HEK293 (cell line): ENCODE measurements at regions not wholly inside any gene's neighbourhood (a gene's known extent, or its start where the extent isn't known, plus 50 kb on each side); places are given as distances from the start of the nearest gene placed in this dataset.

Experiments used
- CTCF ChIA-PET: fragments of 350-600 bp; formaldehyde crosslinking; extraction: SDS; loops from one replicate; lab custom pipeline; 2021; ENCODE audit warnings: antibody characterized with exemption; lab: Yijun Ruan, JAX
- POLR2A ChIA-PET: fragments of 300-600 bp; formaldehyde crosslinking; extraction: SDS; loops from one replicate; lab custom pipeline; 2020; ENCODE audit warnings: antibody characterized with exemption, inconsistent platforms; lab: Yijun Ruan, JAX
- H3K27ac ChIP-seq: fragments of 200-500 bp; sonication (Bioruptor generic); 2 replicates; pipeline ENCODE4 v1.5.1; 2014; ENCODE audit warnings: low read depth, low read length, control low read depth, inconsistent platforms; ENCODE audit errors: extremely low read depth
- H3K36me3 ChIP-seq, 2 experiments: fragments of 200-500 bp in 1 of 2; sonication (Bioruptor generic) in 1 of 2; 1 replicate in 1 of 2; 2 replicates in 1 of 2; pipeline ENCODE4 v1.5.1; 2014 to 2017; ENCODE audit warnings: inconsistent platforms in 2 of 2, low read length in 2 of 2; ENCODE audit not compliant: control insufficient read depth in 2 of 2, insufficient read depth in 1 of 2
- H3K4me1 ChIP-seq: fragments of 200-500 bp; sonication (Bioruptor generic); 2 replicates; pipeline ENCODE4 v1.5.1; 2014; ENCODE audit warnings: mild to moderate bottlenecking, low read length, inconsistent platforms; ENCODE audit not compliant: control insufficient read depth, insufficient read depth
- H3K4me3 ChIP-seq: 2 replicates; pipeline ENCODE4 v1.5.1; 2011; ENCODE audit warnings: low read depth, mild to moderate bottlenecking, control low read depth, low read length, moderate library complexity
- H3K9me3 ChIP-seq: fragments of 200-500 bp; sonication (Bioruptor generic); 2 replicates; pipeline ENCODE4 v1.5.1; 2014; ENCODE audit warnings: low read depth, low read length, inconsistent platforms; ENCODE audit not compliant: control insufficient read depth, insufficient read depth
- BCL11A ChIP-seq: fragments of 450-650 bp; formaldehyde crosslinking; IDR thresholded peaks from 2 replicates; pipeline ENCODE4 v1.5.1; 2016; ENCODE audit warnings: low read depth, missing biosample characterization, missing genetic modification characterization
- BCL6B ChIP-seq: fragments of 450-650 bp; formaldehyde crosslinking; IDR thresholded peaks from 2 replicates; pipeline ENCODE4 v1.5.1; 2017; ENCODE audit warnings: missing biosample characterization, missing genetic modification characterization
- HOXD13 ChIP-seq: sonication (generic); formaldehyde crosslinking; IDR thresholded peaks from 2 replicates; pipeline ENCODE4 v1.8.0; 2022; ENCODE audit warnings: missing genetic modification reagents, borderline replicate concordance
- KLF1 ChIP-seq: fragments of 450-650 bp; formaldehyde crosslinking; IDR thresholded peaks from 2 replicates; pipeline ENCODE4 v1.5.1; 2016; ENCODE audit warnings: missing biosample characterization, missing genetic modification characterization
- KLF10 ChIP-seq: fragments of 450-650 bp; IDR thresholded peaks from 2 replicates; pipeline ENCODE4 v1.5.1; 2018; ENCODE audit warnings: missing biosample characterization, mild to moderate bottlenecking, missing genetic modification characterization
- PBX3 ChIP-seq: sonication (generic); formaldehyde crosslinking; IDR thresholded peaks from 2 replicates; pipeline ENCODE4 v1.8.1; 2022; ENCODE audit warnings: mild to moderate bottlenecking, moderate library complexity, missing genetic modification reagents
- PRDM6 ChIP-seq: fragments of 450-650 bp; formaldehyde crosslinking; IDR thresholded peaks from 2 replicates; pipeline ENCODE4 v1.5.1; 2017; ENCODE audit warnings: missing biosample characterization, missing genetic modification characterization
- ZBTB48 ChIP-seq: fragments of 450-650 bp; formaldehyde crosslinking; IDR thresholded peaks from 2 replicates; pipeline ENCODE4 v1.5.1; 2016; ENCODE audit warnings: missing biosample characterization, missing genetic modification characterization
- ZBTB6 ChIP-seq: fragments of 450-650 bp; formaldehyde crosslinking; IDR thresholded peaks from 2 replicates; pipeline ENCODE4 v1.5.1; 2017; ENCODE audit warnings: missing biosample characterization, missing genetic modification characterization
- ZBTB8A ChIP-seq: fragments of 450-650 bp; formaldehyde crosslinking; IDR thresholded peaks from 2 replicates; pipeline ENCODE4 v1.5.1; 2016; ENCODE audit warnings: missing biosample characterization, missing genetic modification characterization
- ZNF16 ChIP-seq: fragments of 450-650 bp; formaldehyde crosslinking; IDR thresholded peaks from 2 replicates; pipeline ENCODE4 v1.5.1; 2016; ENCODE audit warnings: low read depth, missing biosample characterization, missing genetic modification characterization
- ZNF311 ChIP-seq: fragments of 450-650 bp; formaldehyde crosslinking; IDR thresholded peaks from 2 replicates; pipeline ENCODE4 v1.5.1; 2017; ENCODE audit warnings: missing biosample characterization, missing genetic modification characterization, borderline replicate concordance
- ZNF37A ChIP-seq: fragments of 450-650 bp; IDR thresholded peaks from 2 replicates; pipeline ENCODE4 v1.5.1; 2018; ENCODE audit warnings: missing biosample characterization, missing genetic modification characterization
- ZNF394 ChIP-seq: fragments of 450-650 bp; formaldehyde crosslinking; IDR thresholded peaks from 2 replicates; pipeline ENCODE4 v1.5.1; 2016; ENCODE audit warnings: missing biosample characterization, missing genetic modification characterization, mild to moderate bottlenecking, moderate library complexity, borderline replicate concordance
- ZNF626 ChIP-seq: fragments of 450-650 bp; sonication (Bioruptor Pico); formaldehyde crosslinking; IDR thresholded peaks from 2 replicates; pipeline ENCODE4 v1.5.1; 2018; ENCODE audit warnings: missing biosample characterization, missing genetic modification characterization, inconsistent platforms
- ZNF670 ChIP-seq: fragments of 450-650 bp; formaldehyde crosslinking; IDR thresholded peaks from 2 replicates; pipeline ENCODE4 v1.5.1; 2016; ENCODE audit warnings: missing biosample characterization, missing genetic modification characterization, low read depth
- ZNF692 ChIP-seq: fragments of 450-650 bp; formaldehyde crosslinking; IDR thresholded peaks from 2 replicates; pipeline ENCODE4 v1.5.1; 2016; ENCODE audit warnings: missing biosample characterization, missing genetic modification characterization
- ZNF785 ChIP-seq: fragments of 450-650 bp; formaldehyde crosslinking; IDR thresholded peaks from 2 replicates; pipeline ENCODE4 v1.5.1; 2016; ENCODE audit warnings: missing biosample characterization, missing genetic modification characterization
- ZSCAN5A ChIP-seq: fragments of 450-650 bp; formaldehyde crosslinking; IDR thresholded peaks from 2 replicates; pipeline ENCODE4 v1.5.1; 2016; ENCODE audit warnings: missing biosample characterization, missing genetic modification characterization

- TF ChIP-seq ZSCAN5A (no peak), KLF10 (peak; percentile 52; the same call in 1 of the 2 replicates)
Observed at GRCh38 chr13:99698010-99698815, 196.9 kb downstream of the TM9SF2 start (continued).

GRCh38 chr13:99695857-99696256, 194.6 kb downstream of the TM9SF2 start:
- Histone ChIP-seq H3K4me1 (no peaks in the 10 kb centered on the region), H3K4me3 (no peak overlapping the region), H3K36me3 (no peaks in the 10 kb centered on the region), H3K27ac (no peak overlapping the region), H3K9me3 (no peaks in the 10 kb centered on the region)
- ChIA-PET CTCF (interaction anchor here (0.6 kb wide), 2 partner anchors 68 to 283 kb away, joined by 3 to 5 read pairs; no protein-coding TSS in a partner anchor), POLR2A (no interaction called here)
- TF ChIP-seq ZBTB6 (tag by site-specific recombination) (no peak), PBX3 (CRISPR knock-in tag) (no peak), BCL11A (tag by site-specific recombination) (no peak), ZNF16 (tag by site-specific recombination) (no peak), ZNF37A (tag by site-specific recombination) (no peak), KLF1 (no peak)

- no peak overlapping the region for H3K27ac ChIP-seq
- H3K36me3 ChIP-seq: no peaks in the 10 kb centered on the region
- no peaks in the 10 kb centered on the region for H3K4me1 ChIP-seq
- H3K9me3 ChIP-seq: no peaks in the 10 kb centered on the region
- ChIA-PET CTCF (no interaction called here), POLR2A (interaction anchor here (0.6 kb wide), 1 partner anchor 286 kb away, joined by 4 read pairs; no protein-coding TSS in a partner anchor)
- no peak overlapping the region for H3K4me3 ChIP-seq
- no peak for TF ChIP-seq ZNF692 (tag by site-specific recombination)
- TF ChIP-seq ZBTB48 (tag by site-specific recombination): no peak
- no peak for TF ChIP-seq ZNF670 (tag by site-specific recombination)
- TF ChIP-seq ZNF785 (tag by site-specific recombination): no peak
- TF ChIP-seq PRDM6 (tag by site-specific recombination): peak; percentile 69
- TF ChIP-seq ZNF394 (tag by site-specific recombination): no peak
- no peak for TF ChIP-seq ZNF626 (tag by site-specific recombination)
- no peak for TF ChIP-seq ZNF311 (tag by site-specific recombination)
- 0 out of 2 replicates have a peak, but pooled peaks have one; percentile 17 for TF ChIP-seq ZBTB8A (tag by site-specific recombination)
- no peak for TF ChIP-seq BCL6B
- no peak for TF ChIP-seq HOXD13
Observed at GRCh38 chr13:99693852-99694611, 192.8 kb downstream of the TM9SF2 start.
